WERI-Rb-1 (cell line): ENCODE measurements at regions not wholly inside any gene's neighbourhood (a gene's known extent, or its start where the extent isn't known, plus 50 kb on each side); places are given as distances from the start of the nearest gene placed in this dataset.
A peak's percentile ranks its signal among the peaks of the same experiment; 100 is the strongest.

Experiments
- DNase-seq: peaks from one replicate; pipeline ENCODE4 v3.0.0-alpha.2; 2020
- H3K27ac ChIP-seq: fragments of 250-450 bp; sonication (Bioruptor Pico); 2 replicates; pipeline ENCODE4 v1.5.1; 2020; ENCODE audit warnings: mild to moderate bottlenecking, moderate library complexity
- H3K27me3 ChIP-seq: fragments of 250-450 bp; sonication (Bioruptor Pico); 2 replicates; pipeline ENCODE4 v1.5.1; 2021; ENCODE audit warnings: mild to moderate bottlenecking, low read depth, moderate library complexity; ENCODE audit not compliant: insufficient read depth, severe bottlenecking
- H3K36me3 ChIP-seq: fragments of 250-450 bp; sonication (Bioruptor Pico); 2 replicates; pipeline ENCODE4 v1.5.1; 2020; ENCODE audit warnings: mild to moderate bottlenecking, moderate library complexity
- H3K4me3 ChIP-seq: 2 replicates; pipeline ENCODE4 v1.5.1; 2011; ENCODE audit warnings: low read depth, mild to moderate bottlenecking, control low read depth, low read length
- H3K9me3 ChIP-seq: fragments of 250-450 bp; sonication (Bioruptor Pico); 2 replicates; pipeline ENCODE4 v1.5.1; 2021; ENCODE audit warnings: mild to moderate bottlenecking, moderate library complexity; ENCODE audit not compliant: severe bottlenecking
- CTCF ChIP-seq: IDR thresholded peaks from 2 replicates; pipeline ENCODE4 v1.5.1; 2011; ENCODE audit warnings: low read depth, mild to moderate bottlenecking, control low read depth, inconsistent platforms, low read length

- no peaks in the 10 kb centered on the region for H3K36me3 ChIP-seq
- no peak overlapping the region for H3K4me3 ChIP-seq
- DNase-seq = no peak
- no peak for TF ChIP-seq CTCF
- peaks cover 5% of the 10 kb centered on the region for H3K9me3 ChIP-seq
- H3K27ac ChIP-seq = no peak overlapping the region
- H3K27me3 ChIP-seq = no peaks in the 10 kb centered on the region
Measured at GRCh38 chr12:111310076-111310870, 58.6 kb downstream of the PHETA1 start.

- DNase-seq = no peak
- H3K27me3 ChIP-seq = no peaks in the 10 kb centered on the region
- no peaks in the 10 kb centered on the region for H3K36me3 ChIP-seq
- TF ChIP-seq CTCF = no peak
- no peak overlapping the region for H3K4me3 ChIP-seq
- peaks cover 12% of the 10 kb centered on the region for H3K9me3 ChIP-seq
- H3K27ac ChIP-seq = no peak overlapping the region
Measured at GRCh38 chr12:111309584-111309983, 59.3 kb downstream of the PHETA1 start.

- no peaks in the 10 kb centered on the region for H3K36me3 ChIP-seq
- H3K27me3 ChIP-seq = no peaks in the 10 kb centered on the region
- DNase-seq = no peak
- no peak overlapping the region for H3K27ac ChIP-seq
- TF ChIP-seq CTCF = no peak
- H3K4me3 ChIP-seq = no peak overlapping the region
- peaks cover 21% of the 10 kb centered on the region for H3K9me3 ChIP-seq
Measured at GRCh38 chr12:111308473-111308872, 60.4 kb downstream of the PHETA1 start.

- H3K27me3 ChIP-seq = no peaks in the 10 kb centered on the region
- H3K36me3 ChIP-seq = no peaks in the 10 kb centered on the region
- peak; percentile 47 for DNase-seq
- peaks cover 21% of the 10 kb centered on the region for H3K9me3 ChIP-seq
- TF ChIP-seq CTCF = peak; percentile 96
- no peak overlapping the region for H3K4me3 ChIP-seq
- no peak overlapping the region for H3K27ac ChIP-seq
Measured at GRCh38 chr12:111304642-111305071, 64.2 kb downstream of the PHETA1 start.

- DNase-seq = no peak
- no peak for TF ChIP-seq CTCF
- peaks cover 21% of the 10 kb centered on the region for H3K9me3 ChIP-seq
Measured at GRCh38 chr12:111303531-111303930, 65.4 kb downstream of the PHETA1 start.

More at GRCh38 chr12:111303531-111303930, 65.4 kb downstream of the PHETA1 start:
- no peaks in the 10 kb centered on the region for H3K27me3 ChIP-seq
- H3K4me3 ChIP-seq = no peak overlapping the region
- no peak overlapping the region for H3K27ac ChIP-seq
- H3K36me3 ChIP-seq = no peaks in the 10 kb centered on the region
